Caki2 (cell line): ENCODE measurements at regions not wholly inside any gene's neighbourhood (a gene's known extent, or its start where the extent isn't known, plus 50 kb on each side); places are given as distances from the start of the nearest gene placed in this dataset.
"Not testable (repeated sequence)": the region's sequence is repeated elsewhere in the genome, so short reads cannot be mapped to it uniquely, and the experiment has no call there.

Experiments
- DNase-seq: peaks from one replicate; pipeline ENCODE4 v3.0.0-alpha.2; 2015; ENCODE audit warnings: low read depth
- in situ Hi-C: cut with HindIII; loops from 2 replicates; pipeline ENCODE4 v1.10.0; 2016; ENCODE audit warnings: low sequenced_read_pairs, low pct_unique_long_range_greater_than_20kb, mixed read lengths

- DNase-seq = no peak
- in situ Hi-C loops = no loop called here
These were observed 471.2 kb downstream of the ATP23 start for GRCh38 chr12:58412461-58413060.

- DNase-seq = peak; percentile 27
- in situ Hi-C loops = no loop called here
These were observed 472.4 kb downstream of the ATP23 start for GRCh38 chr12:58413794-58414193.

- peak; percentile 47 for DNase-seq
- in situ Hi-C loops = no loop called here
These were observed 473.1 kb downstream of the ATP23 start for GRCh38 chr12:58414398-58414871.

GRCh38 chr12:58415716-58416115 is 474.3 kb downstream of the ATP23 start:
- in situ Hi-C loops = no loop called here
- DNase-seq = no peak

GRCh38 chr12:58416236-58416635 is 474.9 kb downstream of the ATP23 start:
- in situ Hi-C loops = no loop called here
- DNase-seq = peak; percentile 28

GRCh38 chr12:58419196-58419760 is 477.9 kb downstream of the ATP23 start:
- in situ Hi-C loops = no loop called here
- no peak for DNase-seq

GRCh38 chr12:58419905-58420304 is 478.5 kb downstream of the ATP23 start:
- no peak for DNase-seq
- in situ Hi-C loops = no loop called here

- in situ Hi-C loops = no loop called here
- DNase-seq = no peak
These were observed 479.1 kb downstream of the ATP23 start for GRCh38 chr12:58420503-58420902.

GRCh38 chr12:58421990-58422389 is 480.6 kb downstream of the ATP23 start:
- DNase-seq = no peak
- in situ Hi-C loops = no loop called here

GRCh38 chr12:58424735-58425392 is 483.5 kb downstream of the ATP23 start:
- no peak for DNase-seq
- in situ Hi-C loops = no loop called here

GRCh38 chr12:58425481-58426392 is 484.4 kb downstream of the ATP23 start:
- in situ Hi-C loops = no loop called here
- DNase-seq = peak; percentile 92

- DNase-seq, in situ Hi-C loops: not testable (repeated sequence)
These were observed 485.1 kb downstream of the ATP23 start for GRCh38 chr12:58426437-58426836.

GRCh38 chr12:58433959-58434358 is 486.3 kb downstream of the LRIG3 start:
- in situ Hi-C loops = no loop called here
- no peak for DNase-seq

GRCh38 chr12:58434726-58435125 is 485.6 kb downstream of the LRIG3 start:
- DNase-seq = no peak
- in situ Hi-C loops = no loop called here

- no peak for DNase-seq
- in situ Hi-C loops = no loop called here
These were observed 484.7 kb downstream of the LRIG3 start for GRCh38 chr12:58435647-58436046.

- DNase-seq = no peak
- in situ Hi-C loops = no loop called here
These were observed 478.8 kb downstream of the LRIG3 start for GRCh38 chr12:58441483-58441882.

- in situ Hi-C loops = no loop called here
- DNase-seq = no peak
These were observed 476.9 kb downstream of the LRIG3 start for GRCh38 chr12:58443273-58443980.

GRCh38 chr12:58443981-58444371 is 476.3 kb downstream of the LRIG3 start:
- in situ Hi-C loops = no loop called here
- no peak for DNase-seq
